SU-DHL-6 (cell line): ENCODE measurements at regions not wholly inside any gene's neighbourhood (a gene's known extent, or its start where the extent isn't known, plus 50 kb on each side); places are given as distances from the start of the nearest gene placed in this dataset.

Experiments used
- H2AFZ ChIP-seq: fragments of 200-600 bp; sonication (generic); 2 replicates; pipeline ENCODE4 v1.6.1; 2014; ENCODE audit warnings: low read depth, mild to moderate bottlenecking, moderate library complexity, mixed read lengths, antibody characterized with exemption, low read length; ENCODE audit not compliant: severe bottlenecking
- H3F3A ChIP-seq: fragments of 200-600 bp; shearing (Covaris generic); 2 replicates; pipeline ENCODE4 v1.6.0; 2016; ENCODE audit warnings: antibody characterized with exemption, mild to moderate bottlenecking; ENCODE audit not compliant: insufficient read depth
- H3K27ac ChIP-seq: fragments of 200-600 bp; sonication (generic); 2 replicates; pipeline ENCODE4 v1.5.1; 2016; ENCODE audit warnings: low read depth, mild to moderate bottlenecking, low read length, moderate library complexity, mixed read lengths
- H3K27me3 ChIP-seq: fragments of 200-600 bp; sonication (generic), shearing (Covaris generic); 2 replicates; pipeline ENCODE4 v1.6.0; 2014; ENCODE audit warnings: mild to moderate bottlenecking, low read length
- H3K36me3 ChIP-seq: fragments of 200-600 bp; sonication (generic); 2 replicates; pipeline ENCODE4 v1.6.1; 2014; ENCODE audit warnings: mild to moderate bottlenecking, low read length, mixed read lengths
- H3K4me2 ChIP-seq: fragments of 300-600, 200-600 bp; shearing (Covaris generic), sonication (generic); 2 replicates; pipeline ENCODE4 v1.6.0; 2014; ENCODE audit warnings: low read length, low read depth, mild to moderate bottlenecking; ENCODE audit not compliant: poor library complexity, severe bottlenecking
- H3K4me3 ChIP-seq: fragments of 200-600 bp; sonication (generic); 2 replicates; pipeline ENCODE4 v1.5.1; 2014; ENCODE audit warnings: antibody characterized with exemption, low read length, mild to moderate bottlenecking, mixed read lengths; ENCODE audit not compliant: insufficient read depth, poor library complexity, severe bottlenecking
- H3K79me2 ChIP-seq: fragments of 200-600 bp; sonication (generic); 2 replicates; pipeline ENCODE4 v1.6.1; 2014; ENCODE audit warnings: mild to moderate bottlenecking, low read length, moderate library complexity; ENCODE audit not compliant: insufficient read depth
- H3K9ac ChIP-seq: fragments of 200-600 bp; sonication (generic); 2 replicates; pipeline ENCODE4 v1.7.0; 2014; ENCODE audit warnings: mild to moderate bottlenecking, low read length
- H3K9me2 ChIP-seq: fragments of 200-600 bp; sonication (generic); replicated peaks from 2 replicates; pipeline ENCODE4 v1.6.1; 2014; ENCODE audit warnings: low read length; ENCODE audit not compliant: insufficient read depth
- H3K9me3 ChIP-seq: fragments of 200-600 bp; sonication (generic); 2 replicates; pipeline ENCODE4 v1.6.1; 2014; ENCODE audit warnings: low read length, mixed read lengths; ENCODE audit not compliant: insufficient read depth
- H4K20me1 ChIP-seq: fragments of 200-600 bp; sonication (generic); 2 replicates; pipeline ENCODE4 v1.6.1; 2014; ENCODE audit warnings: low read depth, mild to moderate bottlenecking, antibody characterized with exemption, low read length, moderate library complexity, mixed read lengths
- CTCF ChIP-seq: fragments of 200-600 bp; sonication (generic); IDR thresholded peaks from one replicate; pipeline ENCODE4 v1.5.1; 2017; ENCODE audit warnings: antibody characterized with exemption, mild to moderate bottlenecking, low read length, moderate library complexity; ENCODE audit not compliant: insufficient read depth, poor library complexity, severe bottlenecking
- EZH2phosphoT487 ChIP-seq: fragments of 200-600 bp; sonication (generic), shearing (Covaris generic); conservative IDR thresholded peaks from 2 replicates; pipeline ENCODE4 v1.6.1; 2018; ENCODE audit warnings: mild to moderate bottlenecking, antibody characterized with exemption, low read length, moderate library complexity, mixed read lengths

- H3K9me3 ChIP-seq, result no peaks in the 10 kb centered on the region
- no peak overlapping the region for H3K9ac ChIP-seq
- no peak for TF ChIP-seq CTCF
- no peak for TF ChIP-seq EZH2phosphoT487
Measured at GRCh38 chr2:523698-524270, 153.4 kb downstream of the TMEM18 start.

GRCh38 chr2:522776-523175, 154.4 kb downstream of the TMEM18 start:
- H4K20me1 ChIP-seq, result no peaks in the 10 kb centered on the region
- H3K27me3 ChIP-seq, result no peaks in the 10 kb centered on the region
- no peak overlapping the region for H2AFZ ChIP-seq
- no peak overlapping the region for H3K9ac ChIP-seq
- no peak for TF ChIP-seq CTCF
- no peak for TF ChIP-seq EZH2phosphoT487
- no peaks in the 10 kb centered on the region for H3K9me2 ChIP-seq
- H3K27ac ChIP-seq, result no peak overlapping the region
- no peaks in the 10 kb centered on the region for H3F3A ChIP-seq
- H3K36me3 ChIP-seq, result no peaks in the 10 kb centered on the region
- H3K4me2 ChIP-seq, result no peak overlapping the region
- H3K79me2 ChIP-seq, result no peaks in the 10 kb centered on the region
- H3K4me3 ChIP-seq, result no peak overlapping the region
- H3K9me3 ChIP-seq, result no peaks in the 10 kb centered on the region

More at GRCh38 chr2:523698-524270, 153.4 kb downstream of the TMEM18 start:
- Histone ChIP-seq H4K20me1 (no peaks in the 10 kb centered on the region), H3K79me2 (no peaks in the 10 kb centered on the region), H3F3A (no peaks in the 10 kb centered on the region), H3K9me2 (no peaks in the 10 kb centered on the region), H3K27me3 (no peaks in the 10 kb centered on the region), H3K4me3 (no peak overlapping the region), H2AFZ (no peak overlapping the region), H3K36me3 (no peaks in the 10 kb centered on the region), H3K4me2 (no peak overlapping the region), H3K27ac (no peak overlapping the region)

- Histone ChIP-seq H3K4me2 (no peak overlapping the region), H3K9ac (no peak overlapping the region), H3K27me3 (no peaks in the 10 kb centered on the region), H4K20me1 (no peaks in the 10 kb centered on the region), H3F3A (no peaks in the 10 kb centered on the region), H3K4me3 (no peak overlapping the region), H3K9me3 (no peaks in the 10 kb centered on the region), H3K27ac (no peak overlapping the region), H3K79me2 (no peaks in the 10 kb centered on the region), H3K36me3 (no peaks in the 10 kb centered on the region), H2AFZ (no peak overlapping the region), H3K9me2 (no peaks in the 10 kb centered on the region)
- TF ChIP-seq CTCF (no peak), EZH2phosphoT487 (no peak)
Measured at GRCh38 chr2:521853-522530, 155.2 kb downstream of the TMEM18 start.
